ENCODE measurements at regions not wholly inside any gene's neighbourhood (a gene's known extent, or its start where the extent isn't known, plus 50 kb on each side); places are given as distances from the start of the nearest gene placed in this dataset.

GRCh38 chr6:82458705-82459104, 95.1 kb downstream of the TPBG start:
- no peak for TF ChIP-seq CTCF (IDR thresholded peaks at IDR 0.05)
- no peak for TF ChIP-seq EP300 (IDR thresholded peaks at IDR 0.05)
- TF ChIP-seq POLR2AphosphoS5 (IDR thresholded peaks at IDR 0.05) = no peak
- TF ChIP-seq POLR2A (IDR thresholded peaks at IDR 0.05) = no peak
